Nephron (organoid): ENCODE measurements at regions not wholly inside any gene's neighbourhood (a gene's known extent, or its start where the extent isn't known, plus 50 kb on each side); places are given as distances from the start of the nearest gene placed in this dataset.

ENCODE experiments used
- H3K27ac Mint-ChIP-seq, 3 experiments: 2 replicates each; pipeline ENCODE4 v1.8.0; 2020; ENCODE audit warnings: mixed read lengths in 3 of 3, mild to moderate bottlenecking in 2 of 3, moderate library complexity in 1 of 3
- H3K27me3 Mint-ChIP-seq: 2 replicates; pipeline ENCODE4 v1.8.0; 2021; ENCODE audit warnings: low read depth, mild to moderate bottlenecking, moderate library complexity, mixed read lengths
- H3K36me3 Mint-ChIP-seq: 2 replicates; pipeline ENCODE4 v1.8.0; 2020; ENCODE audit warnings: low read depth, mixed read lengths
- H3K4me1 Mint-ChIP-seq: 2 replicates; pipeline ENCODE4 v1.8.0; 2020; ENCODE audit warnings: mixed read lengths
- H3K4me3 Mint-ChIP-seq, 3 experiments: 2 replicates each; pipeline ENCODE4 v1.8.0; 2020; ENCODE audit warnings: mild to moderate bottlenecking in 3 of 3, mixed read lengths in 3 of 3, moderate library complexity in 2 of 3
- H3K9me3 Mint-ChIP-seq: 2 replicates; pipeline ENCODE4 v1.8.0; 2020; ENCODE audit warnings: mixed read lengths
- CTCF ChIP-seq, 3 experiments: fragments of 200-600 bp; sonication (generic); IDR thresholded peaks; one replicate each; pipeline ENCODE4 v1.5.0; 2021; ENCODE audit warnings: antibody characterized with exemption in 3 of 3; ENCODE audit not compliant: unreplicated experiment in 3 of 3

GRCh38 chr6:14625173-14625895, 507.8 kb downstream of the CD83 start:
- Mint-ChIP-seq H3K27ac (no peak overlapping the region), H3K4me1 (peaks cover 19% of the 10 kb centered on the region), H3K9me3 (no peaks in the 10 kb centered on the region), H3K27me3 (peaks cover 45% of the 10 kb centered on the region), H3K36me3 (no peaks in the 10 kb centered on the region), H3K4me3 (no peak overlapping the region)
- no peak for TF ChIP-seq CTCF (IDR thresholded peaks at IDR 0.05; ENCODE audit: unreplicated experiment in 3 of 3)

- TF ChIP-seq CTCF (IDR thresholded peaks at IDR 0.05; ENCODE audit: unreplicated experiment in 3 of 3), result no peak
- peaks cover 16% of the 10 kb centered on the region for H3K4me1 Mint-ChIP-seq
- peaks cover 39% of the 10 kb centered on the region for H3K27me3 Mint-ChIP-seq
- no peaks in the 10 kb centered on the region for H3K36me3 Mint-ChIP-seq
- H3K27ac Mint-ChIP-seq, result no peak overlapping the region
- no peaks in the 10 kb centered on the region for H3K9me3 Mint-ChIP-seq
- no peak overlapping the region for H3K4me3 Mint-ChIP-seq
Measured at GRCh38 chr6:14626556-14626955, 509.0 kb downstream of the CD83 start.

GRCh38 chr6:14630016-14630415, 512.4 kb downstream of the CD83 start:
- H3K27me3 Mint-ChIP-seq, result peaks cover 38% of the 10 kb centered on the region
- no peak for TF ChIP-seq CTCF (IDR thresholded peaks at IDR 0.05; ENCODE audit: unreplicated experiment in 3 of 3)
- H3K4me1 Mint-ChIP-seq, result no peaks in the 10 kb centered on the region
- no peaks in the 10 kb centered on the region for H3K9me3 Mint-ChIP-seq
- H3K36me3 Mint-ChIP-seq, result no peaks in the 10 kb centered on the region
- no peak overlapping the region for H3K4me3 Mint-ChIP-seq
- H3K27ac Mint-ChIP-seq, result peak overlapping the region; percentile 17 to 65 (median 18)

GRCh38 chr6:14633479-14633878, 515.9 kb downstream of the CD83 start:
- no peak overlapping the region for H3K4me3 Mint-ChIP-seq
- no peak overlapping the region for H3K27ac Mint-ChIP-seq
- peaks cover 6% of the 10 kb centered on the region for H3K4me1 Mint-ChIP-seq
- no peaks in the 10 kb centered on the region for H3K36me3 Mint-ChIP-seq
- peaks cover 25% of the 10 kb centered on the region for H3K27me3 Mint-ChIP-seq
- no peaks in the 10 kb centered on the region for H3K9me3 Mint-ChIP-seq
- TF ChIP-seq CTCF (IDR thresholded peaks at IDR 0.05; ENCODE audit: unreplicated experiment in 3 of 3), result no peak

- TF ChIP-seq CTCF (IDR thresholded peaks at IDR 0.05; ENCODE audit: unreplicated experiment in 3 of 3), result no peak
- Mint-ChIP-seq H3K27me3 (peaks cover 19% of the 10 kb centered on the region), H3K4me3 (no peak overlapping the region), H3K9me3 (no peaks in the 10 kb centered on the region), H3K36me3 (no peaks in the 10 kb centered on the region), H3K4me1 (peaks cover 12% of the 10 kb centered on the region), H3K27ac (no peak overlapping the region)
Measured at GRCh38 chr6:14634072-14634471, 516.5 kb downstream of the CD83 start.

DNA sequence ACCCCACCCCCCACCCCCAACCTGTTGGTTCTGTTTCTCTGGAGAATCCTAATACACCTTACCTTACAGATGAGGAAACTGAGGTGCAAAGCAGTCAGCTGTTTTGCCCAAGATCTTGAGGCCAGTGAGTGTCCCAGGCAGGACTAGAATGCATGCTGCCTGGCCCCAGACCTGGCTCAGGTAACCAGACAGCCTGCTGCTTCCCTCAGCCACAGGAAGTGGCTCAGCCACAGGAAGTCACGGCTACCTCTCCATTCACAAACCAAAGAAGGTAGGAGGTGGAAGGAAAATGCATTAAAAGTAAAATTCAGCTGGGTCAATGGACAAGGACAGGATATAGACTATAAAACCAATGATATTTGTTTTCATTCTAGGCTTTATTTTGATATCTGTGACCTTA, 517.6 kb downstream of the CD83 start:
- no peaks in the 10 kb centered on the region for H3K36me3 Mint-ChIP-seq
- H3K4me1 Mint-ChIP-seq, result peaks cover 21% of the 10 kb centered on the region
- no peak overlapping the region for H3K27ac Mint-ChIP-seq
- peaks cover 19% of the 10 kb centered on the region for H3K27me3 Mint-ChIP-seq
- no peak overlapping the region for H3K4me3 Mint-ChIP-seq
- H3K9me3 Mint-ChIP-seq, result no peaks in the 10 kb centered on the region
- no peak for TF ChIP-seq CTCF (IDR thresholded peaks at IDR 0.05; ENCODE audit: unreplicated experiment in 3 of 3)
